HG03571 (cell line): ENCODE measurements at regions not wholly inside any gene's neighbourhood (a gene's known extent, or its start where the extent isn't known, plus 50 kb on each side); places are given as distances from the start of the nearest gene placed in this dataset.
A peak's percentile ranks its signal among the peaks of the same experiment; 100 is the strongest.
"Not testable (repeated sequence)": the region's sequence is repeated elsewhere in the genome, so short reads cannot be mapped to it uniquely, and the experiment has no call there.

Source experiments
- ATAC-seq: cut with Tn5 transposase; IDR thresholded peaks from one replicate; pipeline ENCODE4 v1.9.1; 2021; ENCODE audit not compliant: unreplicated experiment

DNA sequence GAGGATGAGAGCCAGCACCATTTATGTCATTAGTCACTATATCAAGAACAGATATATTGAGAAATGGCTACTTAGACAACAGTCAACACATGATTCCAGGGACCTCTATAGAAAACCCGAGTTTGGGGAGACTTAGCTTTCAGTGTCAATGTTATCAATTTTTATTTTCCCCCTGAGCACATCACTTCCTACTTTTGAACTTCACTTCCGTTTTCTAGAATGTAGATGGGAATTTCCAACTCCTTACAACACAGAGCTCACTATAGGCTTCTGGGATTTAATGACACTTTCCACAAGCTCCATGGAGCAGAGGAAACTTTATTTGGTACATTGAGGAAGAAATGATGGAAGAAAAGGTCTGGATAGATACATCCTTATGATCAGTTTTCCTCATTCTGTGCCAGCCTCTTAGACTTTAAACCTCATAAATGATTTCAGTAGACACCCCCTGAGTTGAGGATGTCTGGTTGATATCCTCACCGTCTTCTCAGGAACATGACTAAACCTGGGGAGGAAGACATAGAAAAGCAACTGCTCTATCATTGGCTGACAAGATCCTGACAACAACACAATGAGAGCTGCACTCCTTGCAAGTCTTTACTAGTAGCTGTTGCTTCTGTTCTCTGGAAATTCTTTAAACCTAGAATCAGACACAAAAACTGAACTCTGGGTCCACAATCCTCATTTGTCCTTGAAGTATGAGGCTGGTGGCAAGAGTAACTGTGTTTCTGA is 449.4 kb upstream of the OR4E1 start:
- no peak for ATAC-seq

DNA sequence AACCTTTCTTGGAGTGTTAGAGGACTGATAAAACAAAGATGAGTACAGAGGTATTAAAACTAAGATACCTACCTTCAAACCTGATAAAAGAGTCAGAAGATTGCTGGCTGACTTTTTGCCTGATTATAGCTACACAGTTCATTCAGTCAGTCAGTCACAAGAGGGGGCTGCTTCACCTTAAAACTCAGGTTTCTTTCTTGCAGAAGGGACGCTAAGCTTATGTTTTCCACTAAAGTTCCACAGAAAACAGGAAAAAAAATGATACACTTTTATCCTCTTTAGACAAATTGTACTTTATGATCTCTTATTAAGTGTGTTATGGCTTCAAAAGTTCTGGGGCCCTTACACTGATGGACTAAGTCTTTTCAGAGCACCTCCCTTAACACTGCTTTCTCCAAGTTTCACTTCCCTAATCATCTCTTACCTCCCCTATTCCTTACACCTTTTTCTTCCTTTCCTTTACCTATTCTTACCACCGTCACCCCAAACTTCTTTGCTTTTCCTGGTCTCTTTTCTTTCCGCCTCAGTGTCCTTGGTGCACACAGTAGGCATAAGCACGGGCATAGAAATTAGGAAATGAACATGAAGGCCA is 448.7 kb upstream of the OR4E1 start:
- ATAC-seq, result no peak

DNA sequence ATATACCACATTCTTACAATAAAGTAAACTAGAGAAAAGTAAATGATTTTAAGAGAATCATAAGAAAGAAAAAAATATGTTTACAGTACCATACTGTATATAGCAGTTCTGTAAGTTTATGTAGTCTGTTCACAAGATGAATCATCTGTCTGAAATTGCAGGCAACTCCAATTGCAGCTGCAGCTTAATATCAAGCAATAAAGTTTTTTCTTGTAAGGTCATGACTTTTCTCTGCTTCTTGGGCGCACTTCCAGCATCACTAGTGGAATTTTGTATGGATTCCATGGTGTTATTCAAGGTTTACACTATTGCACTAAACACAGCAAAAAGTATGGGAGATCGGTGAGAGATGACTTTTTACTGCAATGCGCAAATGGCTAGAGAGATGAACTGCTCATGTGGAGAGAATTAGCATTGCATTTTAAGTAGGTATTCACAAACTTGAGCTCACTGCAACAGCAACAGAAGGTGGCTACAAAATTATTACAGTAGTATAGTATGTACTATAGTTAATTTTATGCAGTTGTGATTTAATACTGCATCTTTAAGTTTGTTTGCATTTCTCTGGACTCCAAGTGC is 445.4 kb upstream of the OR4E1 start:
- no peak for ATAC-seq

DNA sequence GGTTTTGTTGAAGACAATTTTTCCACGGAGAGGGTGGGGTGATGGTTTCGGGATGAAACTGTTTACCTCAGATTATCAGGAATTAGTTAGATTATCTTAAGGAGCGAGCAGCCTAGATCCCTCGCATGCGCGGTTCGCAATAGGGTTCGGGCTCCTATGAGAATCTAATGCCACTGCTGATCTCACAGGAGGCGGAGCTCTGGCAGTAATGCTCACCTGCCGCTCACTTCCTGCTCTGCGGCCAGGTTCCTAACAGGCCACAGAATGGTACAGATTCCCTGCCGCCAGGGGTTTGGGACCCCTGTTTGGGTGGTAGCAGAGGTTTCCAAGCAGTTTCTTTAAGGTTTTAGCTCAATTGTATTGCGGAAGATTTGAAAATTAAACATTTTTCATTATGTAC is 439.8 kb upstream of the OR4E1 start:
- no peak for ATAC-seq

DNA sequence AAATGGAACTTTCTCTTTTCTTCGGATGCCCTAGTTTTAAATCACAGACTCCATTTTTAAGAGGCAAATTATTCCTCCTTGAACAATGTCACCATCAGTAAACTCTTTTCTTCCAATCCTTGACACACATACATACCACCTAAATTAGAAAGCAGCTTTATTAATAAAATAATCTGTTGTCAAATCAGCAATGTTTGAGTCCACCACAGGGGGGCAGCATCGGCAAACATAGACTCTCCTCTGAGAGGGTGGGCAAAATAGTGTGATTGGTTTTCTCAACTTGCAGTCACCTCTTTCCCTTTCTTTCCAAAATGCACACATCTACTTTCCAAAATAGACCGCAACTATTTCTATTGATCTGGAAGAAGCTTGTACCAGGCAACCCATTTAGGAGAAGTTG is 438.4 kb upstream of the OR4E1 start:
- no peak for ATAC-seq

DNA sequence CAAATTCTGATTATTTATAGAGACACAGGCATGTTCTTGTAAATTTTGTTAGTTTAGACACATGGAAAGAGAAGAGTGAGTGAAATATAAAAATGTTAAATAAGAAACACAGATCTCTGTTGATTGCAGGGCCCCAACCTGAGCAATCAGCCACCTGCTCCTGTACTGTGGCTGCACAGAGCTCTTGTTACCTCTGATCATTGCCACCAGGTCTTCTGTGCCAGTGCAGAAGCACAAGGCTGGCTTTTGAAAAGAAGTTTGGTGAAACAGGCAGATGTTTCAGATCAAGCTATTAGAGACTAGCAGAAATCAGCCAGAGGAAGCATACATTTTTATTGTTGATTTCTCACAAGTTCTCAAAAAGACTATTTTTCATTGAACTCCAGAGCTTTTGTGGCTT is 434.1 kb upstream of the OR4E1 start:
- no peak for ATAC-seq

DNA sequence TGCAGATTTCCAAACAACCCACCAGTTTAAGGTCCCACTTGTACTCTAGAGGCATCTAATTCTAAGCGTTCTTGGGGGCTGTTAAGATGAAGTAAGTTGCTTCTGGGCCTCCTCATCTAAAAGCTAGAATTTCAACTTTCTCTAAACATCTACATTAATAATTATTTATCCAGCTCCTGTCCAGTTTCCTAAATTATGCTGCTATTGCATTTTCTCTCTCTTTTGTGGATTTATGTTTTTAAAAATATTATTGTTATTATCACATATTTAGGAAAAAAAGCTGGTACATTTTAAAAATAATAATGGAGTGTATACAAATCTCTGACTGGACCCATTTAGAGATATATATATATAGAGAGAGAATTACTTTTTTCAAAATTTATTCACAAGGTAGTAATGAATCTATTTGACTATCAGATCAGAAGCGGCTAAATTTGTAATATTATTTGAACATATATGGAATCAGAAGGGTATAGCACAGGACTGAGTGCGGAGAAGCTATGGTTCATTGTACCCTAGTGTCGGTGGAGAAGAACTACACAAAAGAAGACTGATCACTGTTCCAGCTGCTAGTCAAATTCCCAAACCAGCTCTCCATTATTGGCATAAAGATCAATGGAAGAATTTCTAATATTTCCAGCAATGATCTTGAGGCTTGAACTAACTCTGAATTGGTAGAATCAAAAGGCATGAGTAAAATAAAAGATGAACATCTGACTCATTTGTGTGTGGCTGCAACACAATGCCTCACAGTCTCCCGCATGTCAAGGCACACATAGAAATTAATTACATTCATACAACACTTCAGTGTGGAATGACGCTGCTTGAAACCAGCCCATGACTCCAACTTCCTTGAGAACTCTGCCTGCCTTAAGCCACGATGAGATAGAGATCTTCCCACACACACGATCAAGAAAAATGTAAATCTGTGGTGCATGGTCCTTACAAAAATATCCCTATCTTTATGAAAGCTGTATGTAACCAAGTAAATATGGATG is 433.4 kb upstream of the OR4E1 start:
- no peak for ATAC-seq

DNA sequence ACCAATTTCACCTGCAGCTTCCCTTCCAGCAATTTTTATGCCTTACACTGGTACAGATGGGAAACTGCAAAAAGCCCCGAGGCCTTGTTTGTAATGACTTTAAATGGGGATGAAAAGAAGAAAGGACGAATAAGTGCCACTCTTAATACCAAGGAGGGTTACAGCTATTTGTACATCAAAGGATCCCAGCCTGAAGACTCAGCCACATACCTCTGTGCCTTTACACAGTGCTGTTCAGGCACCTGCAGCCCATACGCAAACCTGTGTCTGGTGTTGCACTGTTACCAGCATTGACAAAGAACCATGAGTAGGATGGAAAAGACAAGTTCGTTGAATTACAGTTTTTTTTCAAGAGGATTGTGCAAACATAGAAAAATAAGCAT is 432.0 kb upstream of the OR4E1 start:
- ATAC-seq, result no peak

DNA sequence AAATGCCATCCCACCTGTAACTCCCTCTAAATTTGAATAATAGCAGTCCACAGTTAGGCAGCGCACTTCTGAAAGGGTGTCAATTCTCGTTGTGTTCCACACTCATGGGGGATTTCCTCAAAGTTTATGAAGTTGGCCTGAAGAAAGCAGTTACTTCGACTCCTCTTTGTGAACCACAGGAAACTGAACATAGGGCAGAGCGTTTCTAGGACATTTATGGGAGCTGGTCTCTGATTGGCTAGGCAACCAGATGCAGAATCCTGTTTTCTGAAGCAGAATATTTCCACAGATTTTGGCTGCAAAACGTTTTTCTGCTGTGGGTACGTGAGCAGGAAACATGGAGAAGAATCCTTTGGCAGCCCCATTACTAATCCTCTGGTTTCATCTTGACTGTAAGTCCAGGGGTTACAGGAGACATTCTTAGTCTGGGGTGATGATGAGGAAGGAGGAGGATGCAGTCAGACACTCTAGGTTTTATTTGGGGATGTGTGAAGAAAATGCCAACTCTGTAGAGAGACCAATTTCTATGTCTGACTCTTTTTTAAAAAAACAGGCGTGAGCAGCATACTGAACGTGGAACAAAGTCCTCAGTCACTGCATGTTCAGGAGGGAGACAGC is 431.5 kb upstream of the OR4E1 start:
- ATAC-seq, result no peak

DNA sequence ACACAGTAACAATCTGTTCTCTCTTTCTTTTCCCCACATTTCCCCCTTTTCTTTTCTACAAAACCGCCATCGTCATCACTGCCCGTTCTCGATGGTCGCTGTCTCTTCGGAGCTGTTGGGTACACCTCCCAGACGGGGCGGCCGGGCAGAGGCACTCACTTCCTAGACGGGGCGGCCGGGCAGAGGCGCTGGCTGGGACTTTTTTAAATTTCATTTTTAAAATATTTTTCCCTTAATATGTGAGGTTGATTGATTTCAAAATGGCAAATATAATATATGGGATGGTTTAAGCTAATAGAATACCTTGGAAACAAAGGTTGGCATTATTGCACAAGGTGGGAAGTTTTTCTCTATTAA is 427.1 kb upstream of the OR4E1 start:
- ATAC-seq, result not testable (repeated sequence)

DNA sequence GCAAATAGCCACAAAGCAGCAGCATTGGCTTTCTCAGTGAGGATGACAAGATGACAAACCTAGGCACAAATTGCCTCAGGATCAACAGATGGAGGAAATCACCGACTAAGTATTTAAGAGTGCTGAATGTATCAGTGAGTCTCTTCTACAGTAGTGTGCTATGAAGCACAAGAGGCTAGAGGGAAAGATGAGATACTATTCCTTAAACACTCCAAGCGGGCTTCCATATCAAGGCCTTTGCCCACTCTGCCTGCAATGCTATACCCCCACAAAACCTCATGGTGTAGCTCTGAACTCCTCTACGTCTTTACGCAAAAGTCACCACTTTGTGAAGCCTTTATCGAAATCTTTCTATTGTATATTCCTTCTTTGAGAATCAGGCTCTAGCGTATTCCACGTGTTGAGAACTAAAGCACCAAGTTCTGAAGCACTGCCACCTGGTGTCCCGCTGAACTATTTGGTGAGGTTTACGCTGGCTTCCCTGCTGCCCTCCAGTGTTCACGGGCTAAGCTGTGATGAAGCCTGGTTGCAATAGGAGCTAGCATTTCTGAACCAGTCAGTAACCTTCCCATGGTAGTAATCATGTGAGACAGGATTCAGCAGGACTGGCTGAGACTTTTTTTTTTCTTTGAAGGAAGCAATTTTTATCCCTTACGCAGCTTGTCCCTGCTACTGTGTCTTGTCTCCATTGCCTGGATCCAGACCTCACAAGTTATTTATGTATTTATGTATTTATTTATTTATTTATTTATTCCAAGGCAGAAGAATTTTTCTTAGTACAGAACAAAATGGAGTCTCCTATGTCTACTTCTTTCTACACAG is 426.5 kb upstream of the OR4E1 start:
- peak; percentile 61 for ATAC-seq

DNA sequence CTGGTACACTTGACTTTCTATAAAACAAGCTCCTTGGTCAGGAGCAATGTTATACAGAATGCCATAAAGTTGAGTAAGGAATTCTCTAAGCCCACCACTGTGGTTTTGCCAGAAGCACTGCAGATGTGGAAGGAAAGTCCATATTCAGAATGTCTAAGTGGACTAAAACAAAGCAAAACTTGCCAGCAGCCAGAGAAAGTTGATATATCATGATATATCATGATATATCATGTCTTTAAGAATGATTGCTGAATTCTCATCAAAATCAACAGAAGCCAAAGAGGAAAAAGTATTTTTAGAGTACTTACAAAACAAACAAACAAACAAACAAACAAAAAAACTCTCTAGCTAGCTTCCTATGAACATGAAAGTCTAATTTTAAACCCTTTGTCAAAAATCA is 424.8 kb upstream of the OR4E1 start:
- no peak for ATAC-seq

DNA sequence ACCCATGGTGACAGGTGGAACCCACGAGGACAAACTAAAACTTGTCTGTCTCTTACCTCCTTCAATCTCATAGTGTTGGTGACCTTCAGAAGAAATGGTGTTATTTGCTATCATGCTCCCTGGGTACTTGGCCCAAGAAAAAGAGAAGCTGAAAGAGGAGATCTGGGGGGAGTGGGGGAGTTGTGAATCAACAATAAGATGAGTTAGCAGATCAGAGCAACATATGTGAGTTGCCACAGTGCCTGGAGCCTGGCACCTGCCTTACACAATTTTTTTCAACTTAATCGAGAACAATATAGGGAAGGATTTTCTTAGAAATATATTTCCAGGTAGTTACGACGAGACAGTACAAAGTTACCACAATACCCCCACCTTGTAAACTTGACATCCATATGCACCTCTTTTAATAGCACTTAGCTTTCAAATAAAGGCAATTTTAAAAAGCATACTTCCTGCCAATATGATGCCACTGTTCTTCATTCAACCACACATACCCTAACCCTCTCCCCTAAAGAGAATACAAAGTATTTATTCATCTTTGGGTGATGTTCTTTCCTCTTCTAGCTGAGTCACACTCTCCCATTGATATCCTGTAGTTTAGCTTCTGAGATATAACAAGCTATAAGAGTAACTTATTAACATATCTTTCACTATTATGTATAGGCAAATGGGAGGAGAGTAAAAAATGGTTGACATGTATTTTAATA is 424.1 kb upstream of the OR4E1 start:
- no peak for ATAC-seq

DNA sequence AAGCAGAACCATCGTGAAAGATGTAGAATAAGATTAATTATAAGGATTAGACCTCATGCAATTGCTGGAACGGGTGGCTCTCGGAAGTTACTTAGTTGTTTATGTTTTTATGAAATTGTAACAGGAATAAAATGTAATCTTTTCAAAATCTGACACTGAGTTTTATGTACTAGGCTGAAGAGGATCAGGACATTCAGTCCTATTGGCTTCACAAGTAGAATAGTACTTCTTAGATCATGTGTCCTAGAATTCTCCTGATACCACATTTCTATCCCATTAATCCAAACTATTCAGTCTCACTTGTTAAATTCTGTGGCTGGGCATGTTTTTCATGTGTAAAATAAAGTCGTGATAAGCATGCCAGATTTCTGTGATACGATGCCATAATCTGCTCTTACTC is 423.5 kb upstream of the OR4E1 start:
- no peak for ATAC-seq

DNA sequence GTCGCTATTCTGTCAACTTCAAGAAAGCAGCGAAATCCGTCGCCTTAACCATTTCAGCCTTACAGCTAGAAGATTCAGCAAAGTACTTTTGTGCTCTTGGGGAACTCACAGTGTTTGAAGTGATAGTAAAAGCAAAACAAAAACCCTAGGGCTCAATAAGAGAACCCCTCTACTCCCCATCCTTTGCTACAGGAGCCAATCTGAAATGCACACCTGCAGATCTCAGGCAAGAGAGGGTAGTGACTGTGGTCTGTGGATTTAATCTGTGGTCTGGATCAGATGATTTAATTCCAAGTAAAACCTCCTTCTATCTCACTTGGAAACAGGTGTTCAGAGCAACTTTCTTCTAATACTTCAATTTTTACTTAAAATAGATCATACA is 422.9 kb upstream of the OR4E1 start:
- no peak for ATAC-seq

DNA sequence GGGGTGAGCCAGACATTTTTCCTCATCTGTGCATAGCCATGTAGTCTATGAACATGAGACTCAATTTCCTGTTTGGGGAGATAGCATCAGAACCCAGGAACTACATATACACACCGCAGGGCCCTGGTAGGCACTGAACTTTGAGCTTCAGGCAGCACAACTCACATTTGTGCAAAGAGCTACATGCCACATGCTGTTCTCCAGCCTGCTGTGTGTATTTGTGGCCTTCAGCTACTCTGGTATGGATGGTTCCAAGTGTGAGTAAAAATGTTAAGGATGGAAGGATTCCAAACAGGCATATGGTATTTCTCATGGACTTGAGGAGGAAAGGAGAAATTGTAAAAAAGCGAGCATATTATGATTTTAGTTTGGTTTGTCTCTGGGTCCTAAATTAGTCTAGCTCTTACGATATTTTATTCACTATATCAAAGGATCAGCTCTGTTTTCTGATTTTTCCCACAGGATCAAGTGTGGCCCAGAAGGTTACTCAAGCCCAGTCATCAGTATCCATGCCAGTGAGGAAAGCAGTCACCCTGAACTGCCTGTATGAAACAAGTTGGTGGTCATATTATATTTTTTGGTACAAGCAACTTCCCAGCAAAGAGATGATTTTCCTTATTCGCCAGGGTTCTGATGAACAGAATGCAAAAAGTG is 422.4 kb upstream of the OR4E1 start:
- no peak for ATAC-seq

DNA sequence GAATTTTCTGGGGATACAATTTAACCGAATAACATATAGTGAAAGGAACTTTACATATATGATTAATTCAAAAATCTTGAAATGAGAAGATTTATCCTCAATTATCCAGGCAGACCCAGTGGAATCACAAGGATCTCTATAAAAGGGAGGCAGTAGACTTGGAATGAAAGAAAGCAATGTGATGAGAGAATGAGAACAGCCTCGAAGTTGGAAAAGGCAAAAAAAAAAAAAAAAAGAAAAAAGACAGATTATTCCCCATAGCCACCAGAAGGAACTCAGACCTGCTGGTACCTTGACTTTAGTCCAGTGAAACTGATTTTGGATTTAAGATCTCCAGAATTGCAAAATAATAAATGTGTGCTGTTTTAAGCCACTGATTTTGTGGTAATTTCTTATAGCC is 416.3 kb upstream of the OR4E1 start:
- no peak for ATAC-seq

DNA sequence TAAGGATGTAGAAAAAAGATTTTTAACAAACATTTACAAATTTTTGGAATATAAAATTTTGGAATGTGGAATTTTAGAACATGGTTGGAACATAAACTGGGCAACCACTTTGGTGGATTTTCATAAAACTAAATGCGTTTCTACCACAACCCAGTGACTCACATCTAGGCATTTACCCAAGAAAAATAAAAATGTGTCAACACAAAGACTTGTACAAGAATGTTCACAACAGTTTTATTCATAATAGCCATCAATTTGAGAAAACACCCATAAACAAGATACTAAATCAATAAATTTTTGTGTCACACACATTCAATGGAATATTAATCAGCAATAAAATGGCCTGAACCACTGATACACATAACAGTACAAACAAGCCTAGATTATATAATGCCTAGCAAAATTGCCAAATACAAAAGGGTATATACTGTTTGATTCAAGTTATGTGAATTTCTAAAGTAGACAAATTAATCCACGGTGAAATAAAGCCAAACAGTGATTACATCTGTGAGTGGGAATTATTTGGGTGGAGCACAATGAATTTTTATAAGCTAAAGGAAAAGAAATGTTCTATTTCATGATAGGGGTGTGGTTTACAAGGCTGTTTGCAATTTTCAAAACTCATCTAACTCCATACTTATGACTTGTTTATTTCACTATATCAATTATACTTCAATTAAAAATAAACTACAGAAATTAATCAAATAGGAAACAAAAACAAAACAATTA is 415.2 kb upstream of the OR4E1 start:
- ATAC-seq, result no peak

DNA sequence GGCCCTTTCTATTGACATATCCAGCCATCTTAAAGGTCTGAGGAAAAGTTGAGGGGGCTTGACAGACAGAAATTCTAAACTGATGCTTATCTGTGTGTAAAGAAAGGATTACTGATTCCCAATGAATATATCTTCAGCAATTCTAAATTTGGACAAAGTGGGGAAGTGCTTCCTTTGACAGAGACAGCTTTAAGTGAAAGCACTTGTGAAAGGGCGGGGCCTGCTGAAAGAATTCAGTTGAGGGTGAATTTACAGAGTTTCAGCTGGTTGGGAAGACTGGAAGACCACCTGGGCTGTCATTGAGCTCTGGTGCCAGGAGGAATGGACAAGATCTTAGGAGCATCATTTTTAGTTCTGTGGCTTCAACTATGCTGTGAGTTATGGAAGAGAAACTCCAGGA is 412.5 kb upstream of the OR4E1 start:
- no peak for ATAC-seq
